Hepatocyte (in vitro differentiated cells): ENCODE measurements at regions not wholly inside any gene's neighbourhood (a gene's known extent, or its start where the extent isn't known, plus 50 kb on each side); places are given as distances from the start of the nearest gene placed in this dataset.

Experiments used
- DNase-seq: peaks from one replicate; pipeline ENCODE4 v3.0.0-alpha.2; 2016; ENCODE audit warnings: low spot score
- H2AFZ ChIP-seq: fragments of 200-600 bp; sonication (generic); 2 replicates; pipeline ENCODE4 v1.6.0; 2016; ENCODE audit warnings: antibody characterized with exemption, mild to moderate bottlenecking
- H3K27ac ChIP-seq: fragments of 200-600 bp; sonication (generic); 2 replicates; pipeline ENCODE4 v1.5.1; 2016; ENCODE audit warnings: mild to moderate bottlenecking
- H3K27me3 ChIP-seq: fragments of 200-600 bp; sonication (generic); 2 replicates; pipeline ENCODE4 v1.6.1; 2016
- H3K36me3 ChIP-seq: fragments of 200-600 bp; sonication (generic); replicated peaks from 2 replicates; pipeline ENCODE4 v1.5.1; 2016; ENCODE audit warnings: low read depth; ENCODE audit not compliant: insufficient read depth
- H3K4me1 ChIP-seq: fragments of 200-600 bp; sonication (generic); 2 replicates; pipeline ENCODE4 v1.5.1; 2016; ENCODE audit warnings: mild to moderate bottlenecking, moderate library complexity; ENCODE audit not compliant: insufficient read depth
- H3K4me2 ChIP-seq: fragments of 200-600 bp; sonication (generic); 2 replicates; pipeline ENCODE4 v1.6.0; 2016
- H3K4me3 ChIP-seq: fragments of 200-600 bp; sonication (generic); 2 replicates; pipeline ENCODE4 v1.5.1; 2016; ENCODE audit warnings: mild to moderate bottlenecking
- H3K79me2 ChIP-seq: fragments of 200-600 bp; sonication (generic); 2 replicates; pipeline ENCODE4 v1.6.0; 2017; ENCODE audit warnings: mild to moderate bottlenecking
- H3K9me2 ChIP-seq: fragments of 200-600 bp; sonication (generic); replicated peaks from 2 replicates; pipeline ENCODE4 v1.6.0; 2017; ENCODE audit warnings: mild to moderate bottlenecking; ENCODE audit not compliant: insufficient read depth
- H3K9me3 ChIP-seq: fragments of 200-600 bp; sonication (generic); 2 replicates; pipeline ENCODE4 v1.5.1; 2016; ENCODE audit warnings: low read depth, mild to moderate bottlenecking
- H4K20me1 ChIP-seq: fragments of 200-600 bp; sonication (generic); 2 replicates; pipeline ENCODE4 v1.6.0; 2016; ENCODE audit warnings: mild to moderate bottlenecking; ENCODE audit not compliant: insufficient read depth, poor library complexity, severe bottlenecking
- EZH2 ChIP-seq: fragments of 200-600 bp; sonication (generic); IDR thresholded peaks from 2 replicates; pipeline ENCODE4 v1.6.1; 2016; ENCODE audit warnings: antibody characterized with exemption, mild to moderate bottlenecking, borderline replicate concordance
- EZH2phosphoT487 ChIP-seq: fragments of 200-600 bp; sonication (generic); IDR thresholded peaks from one replicate; pipeline ENCODE4 v1.6.1; 2018; ENCODE audit warnings: antibody characterized with exemption, mild to moderate bottlenecking, low read depth, moderate library complexity; ENCODE audit not compliant: unreplicated experiment, severe bottlenecking
- WGBS: methylation state at CpG from one replicate; pipeline ENCODE4 v1.1.6; 2016; ENCODE audit warnings: low lambda C conversion rate; ENCODE audit errors: missing lambda C conversion rate; 5-methylcytosine and 5-hydroxymethylcytosine counted together
- TF ChIP-seq, protein P1 (sequence below): fragments of 200-600 bp; sonication (generic); IDR thresholded peaks from 2 replicates; pipeline ENCODE4 v1.5.1; 2016; ENCODE audit warnings: antibody characterized with exemption, mild to moderate bottlenecking; ENCODE audit not compliant: poor library complexity

DNA sequence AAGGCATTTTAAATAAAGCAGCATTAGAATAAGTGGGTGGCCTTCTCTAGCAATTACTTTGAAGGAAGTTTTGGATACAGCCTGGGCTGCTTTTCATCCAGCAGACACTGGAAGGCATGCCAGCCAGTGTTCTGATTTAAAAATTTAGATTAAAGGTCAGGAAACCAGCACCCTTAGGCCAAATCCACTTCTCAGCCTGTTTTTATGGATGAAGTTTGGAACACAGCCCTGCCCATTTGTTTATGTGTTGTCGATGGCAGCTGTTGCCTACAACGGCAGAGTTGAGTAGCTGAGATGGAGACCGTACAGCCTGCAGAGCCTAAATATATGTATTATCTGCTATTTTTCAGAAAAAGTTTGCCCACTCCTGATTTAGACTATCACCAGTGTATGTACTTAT, 313.6 kb upstream of the ACVR2A start:
- 54% methylated on average over 3 of the region's 3 CpGs for WGBS
- H3K9me2 ChIP-seq = no peaks in the 10 kb centered on the region
- H3K27ac ChIP-seq = no peak overlapping the region
- H3K79me2 ChIP-seq = no peaks in the 10 kb centered on the region
- H3K36me3 ChIP-seq = no peaks in the 10 kb centered on the region
- H3K27me3 ChIP-seq = no peaks in the 10 kb centered on the region
- DNase-seq = no peak
- H3K4me2 ChIP-seq = no peak overlapping the region
- TF ChIP-seq, protein P1, sequence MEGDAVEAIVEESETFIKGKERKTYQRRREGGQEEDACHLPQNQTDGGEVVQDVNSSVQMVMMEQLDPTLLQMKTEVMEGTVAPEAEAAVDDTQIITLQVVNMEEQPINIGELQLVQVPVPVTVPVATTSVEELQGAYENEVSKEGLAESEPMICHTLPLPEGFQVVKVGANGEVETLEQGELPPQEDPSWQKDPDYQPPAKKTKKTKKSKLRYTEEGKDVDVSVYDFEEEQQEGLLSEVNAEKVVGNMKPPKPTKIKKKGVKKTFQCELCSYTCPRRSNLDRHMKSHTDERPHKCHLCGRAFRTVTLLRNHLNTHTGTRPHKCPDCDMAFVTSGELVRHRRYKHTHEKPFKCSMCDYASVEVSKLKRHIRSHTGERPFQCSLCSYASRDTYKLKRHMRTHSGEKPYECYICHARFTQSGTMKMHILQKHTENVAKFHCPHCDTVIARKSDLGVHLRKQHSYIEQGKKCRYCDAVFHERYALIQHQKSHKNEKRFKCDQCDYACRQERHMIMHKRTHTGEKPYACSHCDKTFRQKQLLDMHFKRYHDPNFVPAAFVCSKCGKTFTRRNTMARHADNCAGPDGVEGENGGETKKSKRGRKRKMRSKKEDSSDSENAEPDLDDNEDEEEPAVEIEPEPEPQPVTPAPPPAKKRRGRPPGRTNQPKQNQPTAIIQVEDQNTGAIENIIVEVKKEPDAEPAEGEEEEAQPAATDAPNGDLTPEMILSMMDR = no peak
- no peak for TF ChIP-seq EZH2
- TF ChIP-seq EZH2phosphoT487 = no peak
- no peaks in the 10 kb centered on the region for H3K4me1 ChIP-seq
- H2AFZ ChIP-seq = no peak overlapping the region
- no peak overlapping the region for H3K4me3 ChIP-seq
- H4K20me1 ChIP-seq = no peaks in the 10 kb centered on the region
- no peaks in the 10 kb centered on the region for H3K9me3 ChIP-seq

DNA sequence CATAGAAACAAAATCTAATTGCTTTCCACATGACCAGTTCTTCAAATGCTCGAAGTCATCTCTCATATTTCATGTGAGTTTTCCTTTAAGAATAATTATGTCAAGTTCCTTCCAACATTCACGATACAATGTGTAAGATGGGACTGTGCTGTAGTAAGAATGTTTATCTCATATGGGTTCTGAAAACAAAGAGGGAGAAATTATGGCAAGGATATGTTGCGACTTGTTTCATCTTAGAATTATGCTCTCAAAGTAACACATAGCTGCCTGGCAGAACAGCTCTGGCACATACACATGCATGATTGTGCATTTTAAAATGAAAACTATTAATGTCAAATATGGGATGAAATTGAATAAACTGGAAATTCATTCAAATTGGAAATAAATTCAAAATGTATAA, 314.8 kb upstream of the ACVR2A start:
- no peaks in the 10 kb centered on the region for H4K20me1 ChIP-seq
- no peaks in the 10 kb centered on the region for H3K9me3 ChIP-seq
- H3K79me2 ChIP-seq = no peaks in the 10 kb centered on the region
- WGBS = 91% methylated on average over 3 of the region's 3 CpGs
- no peaks in the 10 kb centered on the region for H3K27me3 ChIP-seq
- TF ChIP-seq EZH2 (no peak), EZH2phosphoT487 (no peak)
- TF ChIP-seq, protein P1 = no peak
- no peak overlapping the region for H3K27ac ChIP-seq
- H3K4me3 ChIP-seq = no peak overlapping the region
- H3K4me1 ChIP-seq = no peaks in the 10 kb centered on the region
- no peaks in the 10 kb centered on the region for H3K9me2 ChIP-seq
- no peak overlapping the region for H2AFZ ChIP-seq
- no peak overlapping the region for H3K4me2 ChIP-seq
- DNase-seq = no peak
- H3K36me3 ChIP-seq = no peaks in the 10 kb centered on the region

DNA sequence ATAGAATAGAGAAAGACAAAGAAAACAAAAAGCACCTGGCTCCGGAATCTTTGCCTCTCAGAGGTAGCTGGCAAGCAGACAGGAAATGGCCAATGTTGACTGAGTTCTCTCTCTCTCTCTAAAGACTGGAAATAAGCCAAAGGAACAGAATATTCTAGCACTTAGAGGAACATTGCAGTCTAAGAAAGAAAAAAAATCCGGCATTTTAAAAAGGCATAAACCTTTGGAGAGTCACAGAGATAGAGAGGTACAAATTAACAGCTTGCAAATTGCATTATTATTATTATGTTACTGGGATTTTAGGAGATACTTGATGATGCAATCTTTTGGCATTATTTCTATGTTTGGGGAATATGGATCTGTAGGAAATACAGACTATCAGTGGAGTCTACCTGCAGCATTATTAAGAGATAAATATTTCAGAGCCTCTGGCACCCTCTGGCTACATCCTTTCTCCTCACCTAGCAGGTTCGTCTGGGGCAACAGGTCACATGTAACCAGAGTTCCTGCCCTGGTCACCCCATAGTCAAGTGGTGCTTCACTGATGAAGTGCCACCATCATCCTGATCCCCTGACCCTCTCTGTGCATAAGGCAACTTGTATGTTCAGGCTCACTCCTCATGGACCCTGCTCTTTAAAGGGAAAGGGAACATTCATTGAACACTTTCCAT, 318.9 kb upstream of the ACVR2A start:
- Histone ChIP-seq H3K79me2 (no peaks in the 10 kb centered on the region), H4K20me1 (no peaks in the 10 kb centered on the region), H2AFZ (no peak overlapping the region), H3K4me1 (no peaks in the 10 kb centered on the region), H3K9me2 (no peaks in the 10 kb centered on the region), H3K4me2 (no peak overlapping the region), H3K9me3 (no peaks in the 10 kb centered on the region), H3K36me3 (no peaks in the 10 kb centered on the region), H3K4me3 (no peak overlapping the region), H3K27me3 (no peaks in the 10 kb centered on the region), H3K27ac (no peak overlapping the region)
- TF ChIP-seq, protein P1 = no peak
- TF ChIP-seq EZH2 (no peak), EZH2phosphoT487 (no peak)
- no peak for DNase-seq
- WGBS = 75% methylated on average over 3 of the region's 3 CpGs

DNA sequence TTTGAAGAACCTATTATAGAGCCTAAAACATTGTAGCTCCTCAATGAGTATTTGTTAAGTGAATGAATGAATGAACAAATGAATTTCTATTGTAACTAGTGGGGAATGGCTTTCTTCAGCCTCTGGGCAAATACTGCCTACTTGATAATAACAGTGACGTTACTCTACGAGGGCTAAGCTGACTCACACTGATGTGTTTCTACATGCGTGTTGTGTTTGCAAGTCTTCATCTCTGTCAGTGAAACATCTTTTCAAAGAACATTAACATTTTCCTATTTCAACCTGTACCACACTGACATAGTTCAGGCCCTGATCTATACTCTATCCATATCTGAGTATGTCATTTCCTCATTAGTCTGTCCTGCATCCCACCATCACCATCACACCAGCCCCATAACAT, 319.9 kb upstream of the ACVR2A start:
- H3K4me1 ChIP-seq = no peaks in the 10 kb centered on the region
- 67% methylated on average over 3 of the region's 3 CpGs for WGBS
- DNase-seq = no peak
- TF ChIP-seq EZH2phosphoT487 (no peak), EZH2 (no peak)
- TF ChIP-seq, protein P1 = no peak
- H4K20me1 ChIP-seq = no peaks in the 10 kb centered on the region
- H3K27me3 ChIP-seq = no peaks in the 10 kb centered on the region
- H3K4me3 ChIP-seq = no peak overlapping the region
- H2AFZ ChIP-seq = no peak overlapping the region
- no peaks in the 10 kb centered on the region for H3K9me2 ChIP-seq
- H3K36me3 ChIP-seq = no peaks in the 10 kb centered on the region
- no peaks in the 10 kb centered on the region for H3K9me3 ChIP-seq
- no peaks in the 10 kb centered on the region for H3K79me2 ChIP-seq
- H3K27ac ChIP-seq = no peak overlapping the region
- no peak overlapping the region for H3K4me2 ChIP-seq
